Neural progenitor cell (in vitro differentiated cells): ENCODE measurements at regions not wholly inside any gene's neighbourhood (a gene's known extent, or its start where the extent isn't known, plus 50 kb on each side); places are given as distances from the start of the nearest gene placed in this dataset.
"Not testable (repeated sequence)": the region's sequence is repeated elsewhere in the genome, so short reads cannot be mapped to it uniquely, and the experiment has no call there.

Source experiments
- CTCF ChIP-seq: fragments of 200-600 bp; sonication (generic); IDR thresholded peaks from 2 replicates; pipeline ENCODE4 v1.5.1; 2017; ENCODE audit warnings: antibody characterized with exemption, mild to moderate bottlenecking
- EZH2 ChIP-seq: fragments of 200-600 bp; sonication (generic); IDR thresholded peaks from 2 replicates; pipeline ENCODE4 v1.6.1; 2017; ENCODE audit warnings: antibody characterized with exemption, mild to moderate bottlenecking, moderate library complexity
- EZH2phosphoT487 ChIP-seq: fragments of 200-600 bp; sonication (generic); IDR thresholded peaks from 2 replicates; pipeline ENCODE4 v1.6.1; 2017; ENCODE audit warnings: antibody characterized with exemption

GRCh38 chr1:108380059-108380832 lies 69.9 kb upstream of the NBPF6 start:
- TF ChIP-seq EZH2phosphoT487, CTCF, EZH2: not testable (repeated sequence)
